HepG2 (cell line): ENCODE measurements at regions not wholly inside any gene's neighbourhood (a gene's known extent, or its start where the extent isn't known, plus 50 kb on each side); places are given as distances from the start of the nearest gene placed in this dataset.

Source experiments
- ATAC-seq: fragments of 200-7000 bp; cut with Tn5 transposase; 3 replicates; pipeline ENCODE4 v1.9.1; 2020; ENCODE audit warnings: mild to moderate bottlenecking, moderate library complexity
- BruUV-seq: library from RNA; stranded (reverse); fragments of 400-500 nt; replicated peaks from 2 replicates; lab custom pipeline; 2021; lab: Mats Ljungman, UMichigan
- CTCF ChIA-PET: fragments of 300-600 bp; formaldehyde crosslinking; extraction: SDS; loops from one replicate; lab custom pipeline; 2021; ENCODE audit warnings: low total read pairs, inconsistent platforms, low intra/inter-chr PET ratio; lab: Yijun Ruan, JAX
- POLR2A ChIA-PET: fragments of 350-600 bp; sonication (Branson Sonifier 250); formaldehyde crosslinking; loops from one replicate; lab custom pipeline; 2020; ENCODE audit warnings: antibody characterized with exemption, inconsistent platforms; lab: Yijun Ruan, JAX
- DNase-seq: peaks from one replicate; pipeline ENCODE4 v3.0.0-alpha.2; 2015; ENCODE audit warnings: low spot score
- FAIRE-seq: peaks from 3 replicates; lab custom pipeline; 2011; peaks lifted over from hg19 to GRCh38; lab: Jason Lieb, UNC
- H2AFZ ChIP-seq: one replicate; pipeline ENCODE4 v1.6.1; 2011; ENCODE audit warnings: low read length, inconsistent platforms
- H3K27ac ChIP-seq: fragments of 300-600 bp; 3 replicates; pipeline ENCODE4 v1.8.0; 2011; ENCODE audit warnings: mixed run types, mild to moderate bottlenecking, mixed read lengths, low read length, inconsistent platforms; ENCODE audit not compliant: insufficient read depth; ENCODE audit errors: extremely low read length
- H3K27me3 ChIP-seq, 2 experiments: fragments of 200-600 bp in 1 of 2; 2 replicates in 1 of 2; 3 replicates in 1 of 2; pipeline versions ENCODE4 v1.6.0 to v1.8.0; 2011; ENCODE audit warnings: low read length in 2 of 2, mild to moderate bottlenecking in 2 of 2, moderate library complexity in 2 of 2, inconsistent platforms in 1 of 2; ENCODE audit not compliant: insufficient read depth in 2 of 2, control insufficient read depth in 1 of 2
- H3K36me3 ChIP-seq, 2 experiments: fragments of 200-600 bp in 1 of 2; replicated peaks in 1 of 2; 2 replicates in 1 of 2; 3 replicates in 1 of 2; pipeline versions ENCODE4 v1.5.1 to v1.8.0; 2011; ENCODE audit warnings: low read length in 2 of 2, inconsistent platforms in 1 of 2; ENCODE audit not compliant: insufficient read depth in 2 of 2, control insufficient read depth in 1 of 2
- H3K4me1 ChIP-seq: 2 replicates; pipeline ENCODE4 v1.5.1; 2012; ENCODE audit warnings: low read length, inconsistent platforms; ENCODE audit not compliant: insufficient read depth
- H3K4me2 ChIP-seq: 2 replicates; pipeline ENCODE4 v1.6.0; 2011; ENCODE audit warnings: low read depth, low read length, inconsistent platforms
- H3K4me3 ChIP-seq, 3 experiments: fragments of 200-600 bp in 1 of 3; sonication (generic), shearing (Covaris generic) in 1 of 3; replicated peaks in 1 of 3; 2 replicates each; pipeline ENCODE4 v1.5.1; 2011 to 2016; ENCODE audit warnings: low read length in 3 of 3, inconsistent platforms in 2 of 3, low read depth in 2 of 3, mild to moderate bottlenecking in 2 of 3, control low read depth in 1 of 3, mixed read lengths in 1 of 3; ENCODE audit not compliant: insufficient read depth in 1 of 3
- H3K79me2 ChIP-seq: one replicate; pipeline ENCODE4 v1.6.1; 2011; ENCODE audit warnings: low read length, inconsistent platforms; ENCODE audit not compliant: insufficient read depth
- H3K9ac ChIP-seq: 2 replicates; pipeline ENCODE4 v1.6.0; 2011; ENCODE audit warnings: mild to moderate bottlenecking, low read depth, low read length, inconsistent platforms; ENCODE audit not compliant: insufficient read depth
- H3K9me3 ChIP-seq: 2 replicates; pipeline ENCODE4 v1.5.1; 2012; ENCODE audit warnings: mild to moderate bottlenecking, low read length
- H4K20me1 ChIP-seq: 2 replicates; pipeline ENCODE4 v1.6.0; 2011; ENCODE audit warnings: inconsistent platforms, mild to moderate bottlenecking, low read length, moderate library complexity; ENCODE audit not compliant: insufficient read depth
- EZH2 ChIP-seq: conservative IDR thresholded peaks from 2 replicates; pipeline ENCODE4 v1.6.1; 2012; ENCODE audit warnings: mild to moderate bottlenecking, low read depth, low read length, moderate library complexity
- IRF2 ChIP-seq: IDR thresholded peaks from 2 replicates; pipeline ENCODE4 v1.6.1; 2018; ENCODE audit warnings: missing genetic modification reagents, missing compliant biosample characterization
- MZF1 ChIP-seq: sonication (generic); formaldehyde crosslinking; IDR thresholded peaks from 2 replicates; pipeline ENCODE4 v1.8.1; 2023; ENCODE audit warnings: mild to moderate bottlenecking, missing genetic modification reagents, borderline replicate concordance
- POLR2AphosphoS2 ChIP-seq: IDR thresholded peaks from 2 replicates; pipeline ENCODE4 v1.6.1; 2011; ENCODE audit warnings: low read depth, low read length, improper control_type of control experiment
- RARA ChIP-seq: IDR thresholded peaks from 2 replicates; pipeline ENCODE4 v1.6.1; 2016; ENCODE audit warnings: missing genetic modification reagents, missing compliant biosample characterization
- SIN3A ChIP-seq: IDR thresholded peaks from 2 replicates; pipeline ENCODE4 v1.6.1; 2011; ENCODE audit warnings: low read depth, mild to moderate bottlenecking, control low read depth, low read length, borderline replicate concordance
- SYNCRIP ChIP-seq: fragments of 200-400 bp; formaldehyde crosslinking; IDR thresholded peaks from 2 replicates; pipeline ENCODE4 v1.6.1; 2018; ENCODE audit warnings: mild to moderate bottlenecking, low read depth, low read length; ENCODE audit not compliant: insufficient read depth
- ZBED4 ChIP-seq: sonication (generic); formaldehyde crosslinking; IDR thresholded peaks from 2 replicates; pipeline ENCODE4 v1.4.0; 2020; ENCODE audit warnings: missing genetic modification reagents, borderline replicate concordance
- ZBTB2 ChIP-seq: sonication (generic); formaldehyde crosslinking; IDR thresholded peaks from 2 replicates; pipeline ENCODE4 v1.8.0; 2022; ENCODE audit warnings: low read depth, missing genetic modification reagents
- ZNF335 ChIP-seq: sonication (generic); formaldehyde crosslinking; IDR thresholded peaks from 2 replicates; pipeline ENCODE4 v1.4.0; 2020; ENCODE audit warnings: missing genetic modification reagents
- ZNF44 ChIP-seq: sonication (generic); formaldehyde crosslinking; IDR thresholded peaks from 2 replicates; pipeline ENCODE4 v1.5.1; 2020; ENCODE audit warnings: mild to moderate bottlenecking, missing genetic modification reagents
- ZNF703 ChIP-seq: sonication (generic); formaldehyde crosslinking; IDR thresholded peaks from 2 replicates; pipeline ENCODE4 v1.5.1; 2020; ENCODE audit warnings: missing genetic modification reagents, mild to moderate bottlenecking, moderate library complexity, borderline replicate concordance
- WGBS: methylation state at CpG from one replicate; pipeline ENCODE4 v1.1.6; 2017; ENCODE audit warnings: low lambda C conversion rate; 5-methylcytosine and 5-hydroxymethylcytosine counted together
- in situ Hi-C: cut with HindIII; loops from 2 replicates; pipeline ENCODE4 v1.10.0; 2017; ENCODE audit warnings: low pct_unique_long_range_greater_than_20kb; ENCODE audit not compliant: extremely low pct_ligation_motif_present
- intact Hi-C: fragments of 100-400 bp; cut with micrococcal nuclease; formaldehyde crosslinking; loops from one replicate; pipeline ENCODE4 v1.10.0; 2022; ENCODE audit not compliant: unreplicated experiment
- TF ChIP-seq, protein P1 (sequence below): sonication (generic); formaldehyde crosslinking; conservative IDR thresholded peaks from 2 replicates; pipeline ENCODE4 v1.4.0; 2020; ENCODE audit warnings: missing genetic modification reagents

DNA sequence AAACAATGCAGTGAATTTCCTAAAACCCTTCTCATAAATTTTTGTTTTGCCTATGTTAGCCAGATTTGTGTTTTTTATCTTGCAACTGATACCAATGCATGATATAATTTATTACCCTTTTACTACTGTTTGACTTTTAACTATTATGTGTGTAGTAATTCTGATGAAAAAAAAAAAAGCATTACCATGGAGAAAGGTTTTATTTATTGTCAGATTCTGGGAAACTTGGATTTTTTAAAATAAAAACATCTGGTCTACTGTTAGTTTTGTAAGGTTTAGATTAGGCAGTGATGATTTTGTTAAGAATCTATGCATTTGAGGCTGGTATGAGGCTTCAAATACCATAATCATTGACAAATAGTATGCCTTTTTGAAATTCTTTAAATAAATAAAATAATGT, 470.4 kb upstream of the ROBO1 start:
- Histone ChIP-seq H3K36me3 (no peaks in the 10 kb centered on the region), H3K79me2 (no peaks in the 10 kb centered on the region), H2AFZ (no peak overlapping the region), H3K4me1 (no peaks in the 10 kb centered on the region), H3K4me2 (no peak overlapping the region), H3K9ac (no peak overlapping the region), H3K27me3 (no peaks in the 10 kb centered on the region), H4K20me1 (no peaks in the 10 kb centered on the region), H3K4me3 (no peak overlapping the region), H3K27ac (no peak overlapping the region), H3K9me3 (no peaks in the 10 kb centered on the region)
- POLR2A ChIA-PET, result no interaction called here
- no peak for ATAC-seq
- BruUV-seq, result no TSS peak
- in situ Hi-C loops, result no loop called here
- TF ChIP-seq POLR2AphosphoS2, result no peak
- no peak for TF ChIP-seq IRF2 (CRISPR knock-in tag)
- TF ChIP-seq SYNCRIP, result no peak
- TF ChIP-seq MZF1 (CRISPR knock-in tag), result no peak
- no peak for TF ChIP-seq ZNF335 (CRISPR knock-in tag)
- TF ChIP-seq ZNF703 (CRISPR knock-in tag), result no peak
- intact Hi-C loops, result no loop called here
- no peak for DNase-seq
- FAIRE-seq, result no peak
- CTCF ChIA-PET, result no interaction called here

DNA sequence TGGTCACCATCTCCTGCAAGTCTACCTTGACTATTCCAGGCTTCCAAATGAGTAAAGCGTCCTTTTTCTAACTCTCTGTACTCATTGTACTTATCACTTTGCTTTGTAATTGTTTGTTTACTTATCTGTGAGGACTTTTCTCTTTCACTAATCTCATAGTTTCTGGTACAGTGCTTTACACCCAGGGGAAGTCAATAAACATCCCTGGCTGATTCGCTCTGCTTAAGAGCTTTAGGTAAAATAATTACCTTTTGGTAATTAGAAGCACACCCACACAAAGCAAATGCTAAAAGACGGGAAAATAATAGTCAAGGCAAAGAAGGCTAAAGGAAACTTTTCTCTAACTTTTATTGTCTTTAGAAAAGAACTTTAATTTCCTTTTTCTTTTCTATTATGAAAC, 466.9 kb upstream of the ROBO1 start:
- 2% methylated on average over 3 of the region's 3 CpGs for WGBS
- no peak overlapping the region for H3K27ac ChIP-seq
- ChIA-PET CTCF (no interaction called here), POLR2A (no interaction called here)
- H3K4me1 ChIP-seq, result no peaks in the 10 kb centered on the region
- ATAC-seq (no peak), FAIRE-seq (no peak), DNase-seq (no peak)
- no peaks in the 10 kb centered on the region for H3K27me3 ChIP-seq
- H3K36me3 ChIP-seq, result no peaks in the 10 kb centered on the region
- H3K4me2 ChIP-seq, result no peak overlapping the region
- H2AFZ ChIP-seq, result no peak overlapping the region
- TF ChIP-seq RARA (no peak), ZNF44 (no peak), EZH2 (no peak), ZBTB2 (CRISPR knock-in tag) (no peak), SIN3A (no peak), ZBED4 (CRISPR knock-in tag) (no peak)
- TF ChIP-seq, protein P1, sequence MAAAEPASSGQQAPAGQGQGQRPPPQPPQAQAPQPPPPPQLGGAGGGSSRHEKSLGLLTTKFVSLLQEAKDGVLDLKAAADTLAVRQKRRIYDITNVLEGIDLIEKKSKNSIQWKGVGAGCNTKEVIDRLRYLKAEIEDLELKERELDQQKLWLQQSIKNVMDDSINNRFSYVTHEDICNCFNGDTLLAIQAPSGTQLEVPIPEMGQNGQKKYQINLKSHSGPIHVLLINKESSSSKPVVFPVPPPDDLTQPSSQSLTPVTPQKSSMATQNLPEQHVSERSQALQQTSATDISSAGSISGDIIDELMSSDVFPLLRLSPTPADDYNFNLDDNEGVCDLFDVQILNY, result no peak
- in situ Hi-C loops (no loop called here), intact Hi-C loops (no loop called here)
- no peaks in the 10 kb centered on the region for H3K79me2 ChIP-seq
- no peak overlapping the region for H3K4me3 ChIP-seq
- H3K9ac ChIP-seq, result no peak overlapping the region
- no peaks in the 10 kb centered on the region for H4K20me1 ChIP-seq
- H3K9me3 ChIP-seq, result no peaks in the 10 kb centered on the region
- BruUV-seq, result no TSS peak
